ENCODE measurements at regions not wholly inside any gene's neighbourhood (a gene's known extent, or its start where the extent isn't known, plus 50 kb on each side); places are given as distances from the start of the nearest gene placed in this dataset.

DNA sequence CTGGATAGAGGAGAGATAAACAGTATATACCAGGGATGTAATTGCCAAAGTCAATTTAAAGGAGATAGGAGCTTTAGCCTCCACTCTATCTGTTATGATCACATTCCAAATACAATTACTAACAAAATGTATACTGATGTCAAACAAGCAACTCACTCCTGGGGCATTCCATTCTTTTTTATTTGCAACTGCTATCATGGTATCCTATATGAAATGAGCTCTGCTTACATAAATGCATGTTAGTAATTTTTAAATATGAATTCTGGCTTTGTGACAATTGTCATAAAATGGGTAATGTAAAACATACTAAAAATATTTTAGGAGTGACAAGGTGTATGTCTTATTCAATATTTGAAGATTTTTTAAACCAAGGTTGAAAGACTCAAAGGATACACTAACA, 751.1 kb downstream of the HACE1 start:
- no peaks in the 10 kb centered on the region for H3K36me3 Mint-ChIP-seq (ENCODE audit: unreplicated experiment)
- H3K27me3 Mint-ChIP-seq (ENCODE audit: unreplicated experiment), result no peaks in the 10 kb centered on the region
- no peak for TF ChIP-seq CTCF (IDR thresholded peaks at IDR 0.05; ENCODE audit: partially characterized antibody, unreplicated experiment)
- H3K27ac Mint-ChIP-seq (ENCODE audit: unreplicated experiment), result no peak overlapping the region
- no peaks in the 10 kb centered on the region for H3K9me3 Mint-ChIP-seq (ENCODE audit: unreplicated experiment)
- H3K4me1 Mint-ChIP-seq (ENCODE audit: low read depth, unreplicated experiment), result no peaks in the 10 kb centered on the region
- no peak for DNase-seq
- H3K4me3 Mint-ChIP-seq (ENCODE audit: unreplicated experiment), result no peak overlapping the region

- Mint-ChIP-seq H3K4me3 (ENCODE audit: unreplicated experiment) (no peak overlapping the region), H3K27me3 (ENCODE audit: unreplicated experiment) (no peaks in the 10 kb centered on the region), H3K9me3 (ENCODE audit: unreplicated experiment) (peaks cover 2% of the 10 kb centered on the region), H3K36me3 (ENCODE audit: unreplicated experiment) (no peaks in the 10 kb centered on the region), H3K4me1 (ENCODE audit: low read depth, unreplicated experiment) (no peaks in the 10 kb centered on the region), H3K27ac (ENCODE audit: unreplicated experiment) (no peak overlapping the region)
- TF ChIP-seq CTCF (IDR thresholded peaks at IDR 0.05; ENCODE audit: partially characterized antibody, unreplicated experiment), result no peak
- no peak for DNase-seq
Observed at GRCh38 chr6:104095661-104096416, 763.9 kb downstream of the HACE1 start.

DNA sequence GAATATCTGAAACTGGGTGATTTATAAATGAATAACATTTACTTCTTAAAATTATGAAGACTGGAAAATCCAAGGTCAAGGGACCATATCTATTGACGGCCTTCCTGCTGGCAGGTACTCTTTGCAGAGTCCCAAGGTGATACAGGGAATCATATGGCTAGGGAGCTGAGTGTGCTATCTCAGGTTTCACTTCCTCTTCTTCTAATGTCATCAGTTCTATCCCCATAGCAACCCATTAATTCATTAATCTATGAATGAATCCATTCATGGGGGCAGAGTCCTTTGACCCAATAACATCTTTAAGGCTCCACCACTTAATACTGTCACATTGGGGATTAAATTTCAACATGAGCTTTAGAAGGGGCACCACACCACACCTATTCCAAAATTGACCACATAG, 772.0 kb downstream of the HACE1 start:
- H3K4me3 Mint-ChIP-seq (ENCODE audit: unreplicated experiment), result no peak overlapping the region

GRCh38 chr6:104068281-104068680, 791.4 kb downstream of the HACE1 start:
- DNase-seq, result no peak
- TF ChIP-seq CTCF (IDR thresholded peaks at IDR 0.05; ENCODE audit: partially characterized antibody, unreplicated experiment), result no peak
- Mint-ChIP-seq H3K27me3 (ENCODE audit: unreplicated experiment) (no peaks in the 10 kb centered on the region), H3K9me3 (ENCODE audit: unreplicated experiment) (no peaks in the 10 kb centered on the region), H3K4me3 (ENCODE audit: unreplicated experiment) (no peak overlapping the region), H3K4me1 (ENCODE audit: low read depth, unreplicated experiment) (no peaks in the 10 kb centered on the region), H3K27ac (ENCODE audit: unreplicated experiment) (no peak overlapping the region), H3K36me3 (ENCODE audit: unreplicated experiment) (no peaks in the 10 kb centered on the region)

More for the DNA sequence above, 772.0 kb downstream of the HACE1 start:
- DNase-seq, result no peak
- no peak for TF ChIP-seq CTCF (IDR thresholded peaks at IDR 0.05; ENCODE audit: partially characterized antibody, unreplicated experiment)
- Mint-ChIP-seq H3K27ac (ENCODE audit: unreplicated experiment) (no peak overlapping the region), H3K27me3 (ENCODE audit: unreplicated experiment) (no peaks in the 10 kb centered on the region), H3K4me1 (ENCODE audit: low read depth, unreplicated experiment) (no peaks in the 10 kb centered on the region), H3K36me3 (ENCODE audit: unreplicated experiment) (no peaks in the 10 kb centered on the region), H3K9me3 (ENCODE audit: unreplicated experiment) (peaks cover 2% of the 10 kb centered on the region)

DNA sequence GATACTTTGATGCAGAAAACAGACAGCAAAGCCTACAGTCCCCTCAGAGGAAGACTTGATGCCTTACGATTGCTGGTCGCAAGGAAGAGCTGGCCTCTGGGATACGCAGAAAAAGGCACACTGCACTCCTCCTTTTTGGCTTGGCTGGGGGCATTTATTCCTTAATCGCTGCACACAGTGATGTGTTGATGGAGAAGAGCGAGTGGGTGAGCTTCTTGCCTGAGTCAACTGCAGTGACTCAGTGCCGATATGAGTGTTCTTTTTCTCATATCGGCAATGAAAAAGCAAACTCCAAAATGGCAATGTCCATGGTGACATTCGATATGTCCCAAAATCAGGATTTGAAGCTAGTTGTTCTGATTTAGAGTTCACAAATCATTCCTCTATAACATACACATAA, 794.8 kb downstream of the HACE1 start:
- DNase-seq, result no peak
- Mint-ChIP-seq H3K9me3 (ENCODE audit: unreplicated experiment) (no peaks in the 10 kb centered on the region), H3K27me3 (ENCODE audit: unreplicated experiment) (no peaks in the 10 kb centered on the region), H3K4me3 (ENCODE audit: unreplicated experiment) (no peak overlapping the region), H3K27ac (ENCODE audit: unreplicated experiment) (no peak overlapping the region), H3K36me3 (ENCODE audit: unreplicated experiment) (no peaks in the 10 kb centered on the region), H3K4me1 (ENCODE audit: low read depth, unreplicated experiment) (no peaks in the 10 kb centered on the region)
- TF ChIP-seq CTCF (IDR thresholded peaks at IDR 0.05; ENCODE audit: partially characterized antibody, unreplicated experiment), result no peak

All from glutamatergic neuron (in vitro differentiated cells).